ENCODE measurements at regions not wholly inside any gene's neighbourhood (a gene's known extent, or its start where the extent isn't known, plus 50 kb on each side); places are given as distances from the start of the nearest gene placed in this dataset.

GRCh38 chr16:65895486-65895885 lies 471.0 kb upstream of the CDH5 start:
- TF ChIP-seq CTCF (conservative IDR thresholded peaks at IDR 0.05; ENCODE audit: low read depth, low read length) (no peak), EZH2 (IDR thresholded peaks at IDR 0.05; ENCODE audit: low read length, unreplicated experiment) (no peak)
